GM12891 (cell line): ENCODE measurements at regions not wholly inside any gene's neighbourhood (a gene's known extent, or its start where the extent isn't known, plus 50 kb on each side); places are given as distances from the start of the nearest gene placed in this dataset.
"Not testable (repeated sequence)": the region's sequence is repeated elsewhere in the genome, so short reads cannot be mapped to it uniquely, and the experiment has no call there.

Experiments used
- DNase-seq: peaks from one replicate; pipeline ENCODE4 v3.0.0; 2011; ENCODE audit warnings: low spot score; ENCODE audit not compliant: insufficient read length
- FAIRE-seq: peaks from 2 replicates; lab custom pipeline; 2011; peaks lifted over from hg19 to GRCh38; lab: Jason Lieb, UNC
- PAX5 ChIP-seq: IDR thresholded peaks from 2 replicates; pipeline ENCODE4 v1.6.1; 2011; ENCODE audit warnings: low read length, moderate library complexity, mild to moderate bottlenecking; ENCODE audit not compliant: insufficient read depth, severe bottlenecking
- POLR2A ChIP-seq: IDR thresholded peaks from 2 replicates; pipeline ENCODE4 v1.6.1; 2011; ENCODE audit warnings: low read depth, low read length, control low read depth
- POLR2AphosphoS5 ChIP-seq: IDR thresholded peaks from 2 replicates; pipeline ENCODE4 v1.6.1; 2011; ENCODE audit warnings: low read depth, low read length, control low read depth
- POU2F2 ChIP-seq: IDR thresholded peaks from 2 replicates; pipeline ENCODE4 v1.6.1; 2011; ENCODE audit warnings: low read depth, mild to moderate bottlenecking, control low read depth, low read length, moderate library complexity
- SPI1 ChIP-seq: IDR thresholded peaks from 2 replicates; pipeline ENCODE4 v1.6.1; 2011; ENCODE audit warnings: low read depth, low read length, control low read depth
- TAF1 ChIP-seq: IDR thresholded peaks from 2 replicates; pipeline ENCODE4 v1.6.1; 2011; ENCODE audit warnings: low read depth, low read length, control low read depth

DNA sequence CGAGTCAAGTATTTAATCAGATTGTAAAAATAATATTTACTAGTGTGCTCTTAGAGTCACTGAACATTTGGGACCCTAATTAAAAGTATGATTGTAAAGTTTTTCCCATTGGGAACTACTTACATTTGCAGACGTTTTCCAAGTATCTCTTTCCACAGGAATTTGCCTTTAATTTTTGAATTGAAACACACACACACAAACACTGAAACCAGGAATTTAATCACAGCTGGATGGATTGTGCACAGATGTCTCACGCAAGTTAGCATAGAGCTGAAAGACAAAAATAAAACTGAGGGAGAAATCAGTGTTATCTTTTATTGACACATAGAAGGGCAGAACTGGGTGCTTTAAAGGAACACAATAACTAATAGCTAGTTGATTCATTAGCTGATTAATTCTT lies 230.7 kb downstream of the RND3 start:
- FAIRE-seq (no peak), DNase-seq (no peak)
- no peak for TF ChIP-seq SPI1
- no peak for TF ChIP-seq POLR2AphosphoS5
- no peak for TF ChIP-seq POU2F2
- TF ChIP-seq TAF1, result no peak
- TF ChIP-seq PAX5, result no peak
- no peak for TF ChIP-seq POLR2A

GRCh38 chr2:150255528-150255927 lies 231.9 kb downstream of the RND3 start:
- FAIRE-seq, result no peak
- DNase-seq, result no peak
- TF ChIP-seq PAX5 (no peak), TAF1 (no peak), POLR2A (no peak)

DNA sequence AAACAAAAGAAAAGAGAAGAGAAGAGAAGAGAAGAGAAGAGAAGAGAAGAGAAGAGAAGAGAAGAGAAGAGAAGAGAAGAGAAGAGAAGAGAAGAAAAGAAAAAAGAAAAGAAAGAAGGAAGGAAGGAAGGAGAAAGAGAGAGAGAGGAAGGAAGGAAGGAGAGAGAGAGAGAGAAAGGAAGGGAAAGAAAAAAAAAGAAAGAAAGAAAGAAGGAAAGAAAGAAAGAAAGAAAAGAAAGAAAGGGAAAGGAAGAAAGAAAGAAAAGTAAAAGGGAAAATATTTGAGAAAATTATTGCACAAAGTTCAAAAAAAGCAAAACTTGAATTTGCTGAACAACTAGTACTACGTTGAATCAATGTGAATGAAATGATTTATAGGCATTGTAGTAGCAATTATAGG lies 237.7 kb downstream of the RND3 start:
- not testable (repeated sequence) for FAIRE-seq, DNase-seq

GRCh38 chr2:150247481-150247880 lies 240.0 kb downstream of the RND3 start:
- no peak for FAIRE-seq
- no peak for DNase-seq
- TF ChIP-seq PAX5, result no peak

DNA sequence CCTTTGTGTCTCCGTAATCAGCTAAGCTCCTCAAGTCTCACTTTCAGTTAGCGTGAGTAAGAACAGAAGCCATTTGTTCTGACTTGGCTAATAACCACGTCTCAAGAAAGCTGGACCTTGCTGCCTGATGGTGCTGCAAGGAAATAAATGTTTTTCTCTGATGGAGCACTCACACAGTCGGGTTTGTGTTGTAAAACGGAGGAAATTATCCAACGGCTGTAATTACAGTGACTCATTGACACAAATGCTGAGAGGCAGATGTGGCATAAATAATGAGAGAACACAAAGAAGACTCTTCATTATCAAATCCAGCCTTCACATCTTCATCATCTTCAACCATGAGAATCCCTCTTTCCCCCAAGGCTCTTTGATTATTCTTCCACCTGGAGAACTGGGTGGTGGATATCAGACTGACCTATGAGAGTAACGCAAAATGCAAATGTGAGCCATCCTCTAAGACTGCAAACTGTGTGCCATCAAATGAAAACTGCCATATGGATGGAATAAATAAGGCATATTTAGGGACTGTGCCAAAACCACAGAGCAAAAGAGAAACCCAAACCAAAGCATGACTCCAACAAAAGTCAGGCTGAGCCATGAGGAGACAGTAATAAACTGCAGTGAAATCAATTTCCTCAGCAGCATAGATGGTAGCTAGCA lies 252.6 kb downstream of the RND3 start:
- TF ChIP-seq POLR2A (no peak), POU2F2 (no peak), SPI1 (no peak), POLR2AphosphoS5 (no peak), TAF1 (no peak), PAX5 (no peak)
- FAIRE-seq (no peak), DNase-seq (no peak)

- FAIRE-seq (no peak), DNase-seq (no peak)
- no peak for TF ChIP-seq POLR2AphosphoS5
- no peak for TF ChIP-seq TAF1
- TF ChIP-seq PAX5, result no peak
- TF ChIP-seq POU2F2, result no peak
- TF ChIP-seq SPI1, result no peak
- no peak for TF ChIP-seq POLR2A
These were observed 254.6 kb downstream of the RND3 start for GRCh38 chr2:150232871-150233270.

DNA sequence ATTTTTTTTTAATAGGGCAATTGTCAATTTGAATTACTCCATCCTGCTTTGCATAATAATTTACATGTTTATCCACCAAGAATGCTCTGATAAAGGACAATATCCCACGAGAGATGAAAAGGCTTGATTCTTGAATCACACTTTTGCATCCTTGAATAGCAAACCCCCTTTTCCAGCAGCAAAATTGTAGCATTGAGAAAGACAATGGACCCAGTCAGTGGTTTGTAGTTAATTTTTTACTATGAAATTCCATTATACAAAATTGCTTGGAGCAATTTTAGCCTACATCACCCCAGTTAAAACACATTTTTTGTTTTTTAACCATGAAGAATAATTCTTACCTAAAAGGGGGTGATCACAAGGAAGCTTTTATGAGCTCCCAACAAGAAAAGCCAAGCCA lies 255.1 kb downstream of the RND3 start:
- TF ChIP-seq POLR2A (no peak), POU2F2 (no peak), SPI1 (no peak), POLR2AphosphoS5 (no peak), TAF1 (no peak), PAX5 (no peak)
- no peak for FAIRE-seq
- DNase-seq, result no peak

GRCh38 chr2:150230616-150231015 lies 256.9 kb downstream of the RND3 start:
- FAIRE-seq (no peak), DNase-seq (no peak)
- TF ChIP-seq POU2F2, result no peak
- TF ChIP-seq POLR2A, result no peak

GRCh38 chr2:150230004-150230403 lies 257.5 kb downstream of the RND3 start:
- FAIRE-seq (no peak), DNase-seq (no peak)
- TF ChIP-seq POLR2A, result no peak
- TF ChIP-seq SPI1, result no peak
- TF ChIP-seq PAX5, result no peak
- TF ChIP-seq POU2F2, result no peak
- TF ChIP-seq POLR2AphosphoS5, result no peak
- TF ChIP-seq TAF1, result no peak

DNA sequence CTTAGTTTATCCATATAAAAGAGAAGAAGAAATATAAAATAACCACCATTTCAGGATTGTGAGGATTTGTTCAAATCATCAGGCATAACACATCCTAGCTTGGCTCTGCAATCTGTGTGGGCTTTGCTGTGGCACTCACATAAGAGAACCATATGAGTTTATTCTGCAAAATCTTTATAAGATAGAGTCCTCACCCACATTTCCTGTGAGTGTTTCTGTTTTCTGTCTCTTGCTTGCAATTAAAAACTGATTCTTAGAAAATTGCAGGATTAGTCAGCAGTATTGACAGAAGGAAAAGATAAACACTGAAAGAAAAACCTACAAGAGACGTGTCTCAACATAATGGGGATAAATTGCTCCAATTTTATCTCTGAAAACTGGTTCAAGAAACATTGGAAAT lies 258.5 kb downstream of the RND3 start:
- DNase-seq (no peak), FAIRE-seq (no peak)
- TF ChIP-seq SPI1 (no peak), POLR2A (no peak), POLR2AphosphoS5 (no peak), POU2F2 (no peak), PAX5 (no peak), TAF1 (no peak)

- no peak for FAIRE-seq
- TF ChIP-seq POU2F2, result no peak
- TF ChIP-seq SPI1, result no peak
- no peak for TF ChIP-seq POLR2AphosphoS5
- no peak for TF ChIP-seq PAX5
- no peak for TF ChIP-seq POLR2A
- no peak for TF ChIP-seq TAF1
- no peak for DNase-seq
These were observed 262.4 kb downstream of the RND3 start for GRCh38 chr2:150225030-150225429.
